GM11168 (cell line): ENCODE measurements at regions not wholly inside any gene's neighbourhood (a gene's known extent, or its start where the extent isn't known, plus 50 kb on each side); places are given as distances from the start of the nearest gene placed in this dataset.

Experiments
- in situ Hi-C: fragments of 300-500 bp; cut with MboI; formaldehyde crosslinking; loops from one replicate; pipeline ENCODE4 v1.12.0; 2022; ENCODE audit warnings: low sequenced_read_pairs; ENCODE audit not compliant: unreplicated experiment

GRCh38 chr16:86791287-86792035, 213.1 kb downstream of the FOXL1 start:
- in situ Hi-C loops: no loop called here

GRCh38 chr16:86794216-86794864, 216.0 kb downstream of the FOXL1 start:
- in situ Hi-C loops: no loop called here

GRCh38 chr16:86797700-86798099, 219.4 kb downstream of the FOXL1 start:
- in situ Hi-C loops: no loop called here

GRCh38 chr16:86798247-86799041, 220.1 kb downstream of the FOXL1 start:
- in situ Hi-C loops: no loop called here

- in situ Hi-C loops: no loop called here
Measured at GRCh38 chr16:86799367-86799766, 221.0 kb downstream of the FOXL1 start.

- in situ Hi-C loops: no loop called here
Measured at GRCh38 chr16:86800894-86801293, 222.5 kb downstream of the FOXL1 start.

- in situ Hi-C loops: no loop called here
Measured at GRCh38 chr16:86802013-86802412, 223.7 kb downstream of the FOXL1 start.

- in situ Hi-C loops: no loop called here
Measured at GRCh38 chr16:86805188-86805587, 226.8 kb downstream of the FOXL1 start.

- in situ Hi-C loops: no loop called here
Measured at GRCh38 chr16:86806181-86806837, 228.0 kb downstream of the FOXL1 start.

- in situ Hi-C loops: no loop called here
Measured at GRCh38 chr16:86806838-86807351, 228.5 kb downstream of the FOXL1 start.

GRCh38 chr16:86808863-86809444, 230.6 kb downstream of the FOXL1 start:
- in situ Hi-C loops: no loop called here

- in situ Hi-C loops: no loop called here
Measured at GRCh38 chr16:86809458-86809955, 231.2 kb downstream of the FOXL1 start.

GRCh38 chr16:86810062-86810461, 231.7 kb downstream of the FOXL1 start:
- in situ Hi-C loops: no loop called here

GRCh38 chr16:86812363-86812970, 234.1 kb downstream of the FOXL1 start:
- in situ Hi-C loops: no loop called here

- in situ Hi-C loops: no loop called here
Measured at GRCh38 chr16:86814256-86814655, 235.9 kb downstream of the FOXL1 start.

- in situ Hi-C loops: no loop called here
Measured at GRCh38 chr16:86816930-86817625, 238.7 kb downstream of the FOXL1 start.

GRCh38 chr16:86818671-86819532, 240.6 kb downstream of the FOXL1 start:
- in situ Hi-C loops: no loop called here

GRCh38 chr16:86819533-86819892, 241.2 kb downstream of the FOXL1 start:
- in situ Hi-C loops: no loop called here
